GM18870 (cell line): ENCODE measurements at regions not wholly inside any gene's neighbourhood (a gene's known extent, or its start where the extent isn't known, plus 50 kb on each side); places are given as distances from the start of the nearest gene placed in this dataset.

ENCODE experiments used
- ATAC-seq: cut with Tn5 transposase; IDR thresholded peaks from one replicate; pipeline ENCODE4 v1.9.1; 2021; ENCODE audit warnings: moderate library complexity; ENCODE audit not compliant: unreplicated experiment

DNA sequence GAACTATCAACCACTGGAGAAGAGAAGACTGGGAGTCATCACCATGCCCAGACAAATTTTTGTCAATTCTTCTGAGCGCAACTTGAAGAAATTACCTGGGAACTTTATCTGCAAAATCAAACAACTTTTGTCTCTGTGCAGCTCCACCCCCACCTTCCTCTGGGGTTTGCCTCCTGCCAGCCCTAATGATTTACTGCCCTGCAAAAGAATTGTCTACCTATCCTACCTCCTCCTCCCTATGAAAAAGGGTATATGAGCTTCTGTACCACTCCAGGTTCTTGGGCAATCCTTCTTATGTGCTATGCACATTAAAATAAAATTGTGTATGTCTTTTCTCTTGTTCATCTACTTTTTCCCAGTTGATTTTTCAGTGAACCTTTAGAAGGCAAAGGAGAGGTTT, 191.9 kb downstream of the URB2 start:
- no peak for ATAC-seq

DNA sequence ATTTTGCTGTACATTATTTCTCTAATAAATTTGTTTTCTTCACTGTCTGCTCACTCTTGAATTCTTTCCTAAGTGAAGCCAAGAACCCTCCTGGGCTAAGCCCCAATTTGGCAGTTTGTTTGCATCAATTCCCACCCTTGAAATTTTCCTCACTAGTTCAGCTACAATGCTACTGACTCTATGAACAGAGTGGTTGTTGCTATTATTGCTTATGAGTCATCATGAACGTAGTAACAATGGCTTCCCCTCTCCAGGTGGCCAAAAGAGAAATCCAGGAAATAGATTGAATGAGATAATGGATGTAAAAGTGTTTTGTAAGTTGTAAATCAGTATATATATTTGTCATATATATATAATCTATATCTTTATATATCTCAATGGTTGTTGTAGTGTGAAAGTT, 193.0 kb downstream of the URB2 start:
- no peak for ATAC-seq

DNA sequence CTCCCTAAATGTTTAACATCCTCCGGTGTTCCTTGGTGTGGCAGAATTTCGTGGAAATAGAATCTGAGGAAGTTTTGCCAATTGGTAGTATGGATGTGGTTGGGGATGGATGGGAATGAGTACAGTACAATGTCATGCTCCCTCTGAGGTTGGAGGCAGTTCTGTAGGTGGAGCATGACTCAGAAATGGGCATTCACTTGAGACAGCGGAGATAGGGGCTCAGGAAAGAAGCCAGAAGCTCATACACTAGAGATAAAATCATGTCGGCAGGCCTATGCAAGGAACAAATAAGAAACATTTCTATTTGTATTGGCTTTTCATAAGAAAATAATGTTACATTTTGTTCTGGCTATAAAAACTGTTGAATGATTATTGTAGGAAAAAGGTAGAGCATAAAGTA, 196.0 kb downstream of the URB2 start:
- no peak for ATAC-seq

GRCh38 chr1:229825042-229825441, 199.0 kb downstream of the URB2 start:
- ATAC-seq: no peak

GRCh38 chr1:229828461-229828860, 202.4 kb downstream of the URB2 start:
- ATAC-seq: no peak

GRCh38 chr1:229832695-229833094, 206.6 kb downstream of the URB2 start:
- ATAC-seq: no peak

DNA sequence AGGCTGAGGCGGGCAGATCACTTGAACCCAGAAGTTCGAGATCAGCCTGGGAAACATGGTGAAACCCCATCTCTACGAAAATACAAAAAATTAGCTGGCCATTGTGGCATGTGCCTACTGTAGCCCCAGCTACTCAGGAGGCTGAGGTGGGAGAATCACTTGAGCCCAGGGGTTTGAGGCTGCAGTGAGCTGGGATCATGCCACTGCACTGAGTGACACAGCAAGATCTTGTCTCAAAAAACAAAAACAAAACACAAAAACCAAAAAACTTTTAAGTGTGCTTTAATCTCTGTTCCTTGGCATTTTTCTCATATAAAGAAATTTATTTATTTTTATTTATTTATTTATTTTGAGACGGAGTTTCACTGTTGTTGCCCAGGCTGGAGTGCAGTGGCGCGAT, 208.2 kb downstream of the URB2 start:
- no peak for ATAC-seq

- no peak for ATAC-seq
Observed at GRCh38 chr1:229835226-229835625, 209.2 kb downstream of the URB2 start.

GRCh38 chr1:229836324-229836723, 210.3 kb downstream of the URB2 start:
- ATAC-seq: no peak

DNA sequence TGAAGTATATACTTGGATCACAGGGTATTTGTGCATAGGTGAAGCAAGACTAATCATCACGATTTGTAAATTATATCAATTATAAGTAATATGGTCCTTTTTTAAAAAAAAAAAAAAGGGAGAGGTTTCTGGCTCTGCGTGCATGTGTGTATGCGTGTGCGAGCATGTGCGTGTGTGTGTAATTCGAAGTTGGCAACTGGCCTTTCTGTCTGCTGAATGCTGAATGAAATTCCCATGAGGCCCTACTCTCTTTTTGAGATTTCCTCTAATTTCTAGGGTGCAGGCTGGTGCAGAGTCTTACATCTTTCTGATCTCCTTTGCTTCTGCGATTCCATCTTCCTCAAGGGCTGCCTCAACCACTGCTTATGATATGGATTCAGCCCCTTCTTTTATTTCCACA, 212.2 kb downstream of the URB2 start:
- ATAC-seq: no peak

DNA sequence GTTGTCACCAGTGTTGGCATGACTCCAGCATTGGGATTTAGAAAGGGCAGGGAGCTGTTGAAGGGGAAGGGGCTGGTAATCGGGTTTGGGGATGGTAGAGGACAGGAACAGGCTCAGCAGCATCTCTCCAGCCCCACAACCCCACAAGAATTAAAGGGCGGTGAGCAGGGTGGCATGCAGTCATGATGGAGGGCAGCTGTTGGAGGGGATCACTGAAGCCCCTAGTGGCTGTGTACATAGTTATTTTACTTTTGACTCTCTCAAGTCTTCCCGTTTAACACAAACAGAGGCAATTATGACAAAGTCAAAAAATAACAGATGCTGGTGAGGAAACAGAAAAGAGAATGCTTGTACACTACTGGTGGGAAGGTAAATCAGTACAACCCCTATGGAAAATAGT, 213.8 kb downstream of the URB2 start:
- no peak for ATAC-seq

DNA sequence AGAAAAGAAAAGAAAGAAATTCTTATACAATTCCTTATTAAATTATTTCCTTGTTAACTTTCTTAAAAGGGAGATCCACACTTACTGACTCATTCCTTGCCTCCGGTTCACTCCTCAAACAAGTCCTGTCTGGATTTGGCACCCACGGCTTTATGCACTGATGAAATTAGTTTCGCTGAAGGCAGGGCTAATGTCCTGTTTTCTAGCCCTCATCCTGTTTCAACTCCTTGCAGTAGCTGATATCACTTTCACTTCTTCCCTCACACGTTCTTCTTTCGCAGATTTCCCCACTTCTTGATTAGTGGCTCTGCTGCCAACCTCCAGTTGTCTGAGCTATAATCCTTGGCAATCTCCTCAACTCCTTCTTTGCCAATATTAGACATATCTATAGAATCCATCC, 215.2 kb downstream of the URB2 start:
- ATAC-seq: no peak

DNA sequence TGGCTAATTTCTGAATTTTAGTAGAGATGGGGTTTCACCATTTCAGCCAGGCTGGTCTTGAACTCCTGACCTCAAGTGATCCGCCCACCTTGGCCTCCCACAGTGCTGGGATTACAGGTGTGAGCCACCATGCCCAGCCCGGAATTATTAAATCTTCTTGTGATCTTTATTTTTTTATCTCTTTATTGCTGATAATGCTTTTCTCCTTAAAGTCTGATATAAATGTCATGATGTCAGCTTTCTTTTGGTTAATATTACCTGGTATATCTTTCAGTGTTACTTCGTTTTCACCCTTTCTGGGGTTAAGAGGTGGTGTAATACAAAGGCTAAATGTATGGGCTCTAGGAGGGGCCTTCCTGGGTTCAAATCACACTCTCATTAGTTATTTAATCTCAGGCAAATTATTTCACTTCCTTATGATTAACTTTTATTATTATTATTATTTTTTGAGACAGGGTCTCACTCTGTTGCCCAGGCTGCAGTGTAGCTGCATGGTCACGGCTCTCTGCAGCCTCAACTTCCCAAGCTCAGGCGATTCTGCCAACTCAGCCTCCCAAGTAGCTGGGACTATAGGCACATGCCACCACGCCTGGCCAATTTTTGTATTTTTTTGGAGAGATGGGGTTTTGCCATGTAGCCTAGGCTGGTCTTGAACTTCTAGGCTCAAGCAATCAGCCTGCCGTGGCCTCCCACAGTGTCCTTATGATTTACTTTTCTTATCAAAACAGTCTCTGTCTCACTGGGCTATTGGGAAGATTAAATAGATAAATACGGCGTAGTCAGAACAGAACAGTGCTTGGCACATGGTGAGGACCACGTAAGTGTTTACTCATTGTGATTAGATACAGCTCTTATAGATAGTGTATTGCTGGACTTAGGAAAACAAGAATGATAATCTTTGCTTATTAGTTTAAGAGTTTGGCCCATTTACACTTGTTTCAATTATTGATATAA, 216.5 kb downstream of the URB2 start:
- no peak for ATAC-seq

DNA sequence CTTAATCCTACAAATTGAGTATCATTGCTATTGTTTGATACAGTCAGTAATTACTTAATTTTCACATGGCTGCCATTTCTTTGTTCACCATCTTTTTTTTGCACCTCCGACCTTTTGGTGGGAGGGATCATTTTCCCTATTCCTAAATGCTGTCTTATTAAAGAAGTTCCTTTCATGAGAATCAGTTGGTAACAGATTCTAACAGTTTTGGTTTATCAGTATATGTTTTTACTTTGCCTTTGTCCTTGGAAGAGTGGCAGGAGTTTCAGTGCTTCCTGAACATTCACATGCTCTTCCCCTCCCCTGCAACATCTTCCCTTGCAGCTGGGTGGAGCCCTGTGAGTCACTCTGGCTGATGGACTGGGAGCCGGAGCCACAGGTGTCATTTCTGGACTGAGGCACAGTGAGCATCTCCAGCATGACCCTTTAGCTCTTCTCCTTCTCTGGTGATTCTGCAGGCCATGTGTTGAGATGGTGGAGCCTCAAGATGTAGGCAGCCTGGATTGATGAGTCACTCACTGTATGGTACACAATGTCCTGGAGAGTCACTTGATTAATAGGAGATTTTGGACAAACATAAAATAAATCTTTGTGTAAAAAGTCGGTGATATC, 217.7 kb downstream of the URB2 start:
- ATAC-seq: no peak

GRCh38 chr1:229844675-229845074, 218.6 kb downstream of the URB2 start:
- ATAC-seq: no peak

GRCh38 chr1:229845410-229846138, 219.5 kb downstream of the URB2 start:
- no peak for ATAC-seq

- no peak for ATAC-seq
Observed at GRCh38 chr1:229846351-229846750, 220.3 kb downstream of the URB2 start.

GRCh38 chr1:229848752-229849677, 218.0 kb upstream of the GALNT2 start:
- no peak for ATAC-seq

- no peak for ATAC-seq
Observed at GRCh38 chr1:229851511-229851910, 215.5 kb upstream of the GALNT2 start.

GRCh38 chr1:229853751-229854150, 213.3 kb upstream of the GALNT2 start:
- no peak for ATAC-seq

DNA sequence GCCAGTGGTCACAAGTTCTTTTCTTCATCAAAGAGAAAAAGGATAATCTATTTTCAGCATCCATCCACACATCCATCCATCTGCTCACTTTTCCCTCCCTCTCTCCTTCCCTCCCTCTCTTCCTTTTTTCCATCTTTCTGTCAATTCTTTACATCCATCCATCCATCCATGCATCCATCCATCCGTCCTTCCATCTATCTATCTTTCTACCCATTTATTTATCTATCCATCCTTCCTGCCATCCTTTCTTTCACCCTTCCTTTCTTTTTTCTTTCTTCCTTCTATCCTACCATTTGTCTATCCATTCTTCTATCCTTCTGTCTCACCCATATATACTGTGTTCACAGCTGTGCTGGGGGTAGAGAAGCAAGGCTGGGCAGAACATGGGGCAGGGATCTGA, 212.4 kb upstream of the GALNT2 start:
- ATAC-seq: no peak
